HG03045 (cell line): ENCODE measurements at regions not wholly inside any gene's neighbourhood (a gene's known extent, or its start where the extent isn't known, plus 50 kb on each side); places are given as distances from the start of the nearest gene placed in this dataset.

Source experiments
- ATAC-seq: cut with Tn5 transposase; IDR thresholded peaks from one replicate; pipeline ENCODE4 v1.9.1; 2021; ENCODE audit warnings: mild to moderate bottlenecking, moderate library complexity; ENCODE audit not compliant: unreplicated experiment

DNA sequence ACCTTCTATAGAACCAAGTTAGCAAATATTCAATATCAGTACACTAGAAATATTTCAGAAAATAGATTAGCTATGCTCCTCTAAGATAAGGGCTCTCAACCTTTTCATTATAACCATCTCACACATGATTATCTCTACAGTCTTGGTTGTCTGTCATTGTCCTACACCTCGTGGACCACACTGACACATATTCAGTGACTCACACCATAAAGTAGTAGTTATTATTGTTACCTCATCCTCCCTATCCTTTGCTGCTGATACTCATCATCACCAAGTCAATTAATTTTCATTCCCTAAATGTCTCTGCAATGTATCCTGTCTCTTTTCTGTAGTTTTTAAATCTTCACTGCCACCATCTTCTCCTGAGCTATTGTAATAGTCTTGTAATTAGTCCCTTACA is 1309.2 kb upstream of the C9orf72 start:
- no peak for ATAC-seq

GRCh38 chr9:28883234-28883633 is 1310.0 kb upstream of the C9orf72 start:
- no peak for ATAC-seq

DNA sequence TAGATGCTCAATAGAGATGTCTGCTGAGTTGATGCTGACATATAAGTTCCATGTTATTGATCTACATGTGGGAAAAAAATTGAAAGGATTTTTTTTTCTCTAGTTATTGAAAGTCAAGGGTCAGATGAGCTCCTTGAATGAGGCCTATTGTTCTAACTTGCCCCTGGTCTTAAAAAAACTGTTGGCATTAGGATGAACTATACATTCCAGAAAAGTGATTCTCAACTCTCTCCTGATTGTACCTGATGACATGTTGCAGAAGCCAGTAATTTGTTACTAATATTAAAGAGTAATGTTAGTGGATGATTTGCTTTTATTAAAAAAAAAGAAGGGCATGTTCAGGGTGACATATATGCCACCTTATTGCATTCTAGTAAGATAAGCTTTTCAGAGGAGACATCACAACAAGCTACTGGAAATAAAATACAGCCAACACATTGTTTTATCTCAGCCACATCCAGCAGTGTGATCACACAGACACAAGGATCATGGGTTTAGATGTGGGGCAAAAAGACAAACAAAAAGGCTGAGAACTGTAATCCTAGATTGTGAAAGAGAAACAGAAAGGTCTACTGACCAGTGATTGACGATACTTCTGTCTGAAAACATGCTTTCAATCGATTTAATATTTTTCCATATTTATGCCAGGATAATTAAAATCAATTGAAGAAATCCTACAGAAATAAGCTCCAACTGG is 1314.1 kb upstream of the C9orf72 start:
- ATAC-seq = no peak

DNA sequence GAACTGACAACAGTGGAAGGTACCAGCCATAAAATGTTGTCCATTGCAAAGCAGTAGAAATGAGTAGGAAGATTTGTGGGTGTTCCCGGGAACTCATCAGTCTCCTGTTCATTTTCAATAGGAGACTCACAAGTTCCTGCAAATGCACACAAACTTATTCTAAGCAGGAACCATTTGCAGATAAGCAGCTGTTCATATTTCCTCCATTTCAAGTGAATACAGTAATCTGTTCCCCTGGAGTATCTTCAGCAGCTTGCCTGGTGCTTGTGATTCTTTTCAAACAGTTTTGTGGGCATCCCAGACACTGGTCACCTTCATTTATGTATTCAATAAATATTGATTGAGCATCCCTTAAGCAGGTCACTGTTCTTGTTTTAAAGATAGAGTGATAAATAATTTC is 1315.5 kb upstream of the C9orf72 start:
- ATAC-seq = no peak

DNA sequence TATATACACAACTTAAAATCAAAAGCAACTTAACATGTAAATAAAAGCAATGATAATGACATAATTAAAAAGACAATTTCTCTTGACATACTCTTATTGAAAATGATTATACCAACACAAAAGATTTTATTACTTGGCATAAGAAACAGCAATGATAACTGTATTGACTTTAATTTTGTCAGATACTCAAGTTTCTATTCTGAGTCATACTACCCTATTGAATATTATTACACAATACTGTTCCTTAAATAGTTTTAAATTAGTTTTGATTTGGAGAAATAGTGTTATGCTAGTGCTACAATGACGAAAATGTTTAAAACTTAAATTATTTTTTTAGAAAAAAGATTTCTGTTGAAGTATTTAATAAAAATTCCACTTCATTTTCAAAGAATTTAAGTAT is 1319.3 kb upstream of the C9orf72 start:
- ATAC-seq = no peak

DNA sequence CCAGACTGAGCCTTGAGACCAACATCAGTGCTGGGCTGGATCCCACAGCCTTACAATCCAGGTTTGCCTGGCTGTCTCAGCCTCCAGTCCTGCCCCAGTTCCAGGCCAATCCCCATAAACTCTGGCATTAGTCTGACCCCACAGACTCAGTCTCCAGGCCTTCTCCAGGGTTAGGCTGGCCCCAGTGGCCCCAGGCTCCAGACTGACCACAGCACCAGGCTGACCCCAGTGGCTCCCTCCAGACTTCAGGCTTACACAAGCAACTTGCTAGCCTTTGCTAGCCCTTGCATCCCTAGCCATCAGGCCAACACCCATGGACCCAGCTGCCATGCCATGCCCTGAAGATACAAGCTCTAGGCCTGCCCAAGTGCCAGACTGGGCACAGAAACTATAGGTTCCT is 1326.0 kb upstream of the C9orf72 start:
- no peak for ATAC-seq

DNA sequence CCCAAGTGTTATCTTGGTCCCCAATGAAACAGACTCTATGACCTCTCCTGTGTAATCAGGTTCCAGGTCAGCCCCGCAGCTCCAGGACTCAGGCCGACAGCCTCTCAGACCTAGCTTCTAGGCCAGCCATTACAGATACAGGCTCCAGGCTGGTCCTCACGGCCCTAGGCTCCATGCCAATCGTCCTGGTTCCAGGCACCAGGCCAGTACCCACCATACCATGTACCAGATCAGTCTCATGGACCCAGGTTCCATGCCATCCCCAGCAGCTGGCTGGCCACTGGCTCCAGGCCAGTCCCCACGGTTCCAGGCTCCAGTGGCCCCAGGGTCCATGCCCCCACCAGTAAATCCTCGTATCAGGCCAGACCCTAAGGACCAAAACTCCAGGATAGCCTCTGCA is 1326.6 kb upstream of the C9orf72 start:
- ATAC-seq = no peak

DNA sequence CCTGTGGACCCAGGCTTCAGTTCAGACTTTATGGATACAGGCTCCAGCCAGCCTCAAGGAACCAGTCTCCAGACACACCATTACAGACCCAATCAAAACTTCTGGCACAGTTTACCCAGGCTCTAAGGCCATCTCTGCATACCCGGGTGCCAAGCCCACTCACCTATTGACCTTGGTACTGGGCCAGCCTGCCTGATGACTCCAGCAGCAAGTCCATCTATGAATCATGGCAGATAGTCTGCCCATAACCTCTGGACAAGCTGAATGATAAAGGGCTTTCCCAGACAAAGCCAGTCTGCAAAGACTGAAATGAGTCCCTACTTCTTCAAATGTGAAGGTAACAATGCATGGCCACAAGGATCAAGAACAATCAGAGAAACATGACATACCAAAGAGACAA is 1327.1 kb upstream of the C9orf72 start:
- ATAC-seq = no peak

- ATAC-seq = no peak
These were observed 1336.2 kb upstream of the C9orf72 start for GRCh38 chr9:28909526-28909925.

DNA sequence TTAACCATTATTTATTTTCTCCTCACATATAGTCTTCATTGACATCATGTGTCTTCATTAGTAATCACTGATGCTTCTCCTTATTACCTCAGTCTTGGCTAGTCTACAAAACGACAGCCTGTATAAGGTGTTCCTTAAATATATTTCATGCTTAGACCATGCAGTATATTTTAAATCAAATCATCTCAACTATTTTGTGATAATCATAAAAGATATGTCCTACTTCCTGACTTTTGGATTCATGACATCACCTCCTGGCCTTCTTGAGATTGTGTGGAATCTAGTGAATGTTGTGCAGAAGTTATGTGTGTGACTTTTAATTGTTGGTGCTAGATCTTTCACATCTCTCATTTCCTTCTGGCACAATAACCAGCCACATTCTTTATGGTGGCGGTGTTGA is 1339.3 kb upstream of the C9orf72 start:
- ATAC-seq = no peak

- ATAC-seq = no peak
These were observed 1342.1 kb upstream of the C9orf72 start for GRCh38 chr9:28915202-28915930.

DNA sequence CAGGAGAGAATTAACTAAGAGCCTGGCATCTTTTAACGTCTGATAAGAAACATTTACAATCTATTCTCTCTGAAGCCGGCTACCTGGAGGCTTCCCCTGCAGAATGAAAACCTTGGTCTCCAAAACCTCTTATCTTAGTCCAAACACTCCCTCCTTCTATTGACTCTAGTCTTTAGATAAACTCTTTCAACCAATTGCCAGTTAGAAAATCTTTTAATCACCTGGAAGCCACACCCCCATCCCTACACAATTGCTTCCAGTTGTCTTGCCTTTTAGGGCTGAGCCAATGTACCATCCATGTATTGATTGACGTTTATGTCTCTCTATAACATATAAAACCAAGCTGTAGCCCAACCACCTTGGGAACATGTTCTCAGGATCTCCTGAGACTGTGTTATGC is 1343.1 kb upstream of the C9orf72 start:
- no peak for ATAC-seq

DNA sequence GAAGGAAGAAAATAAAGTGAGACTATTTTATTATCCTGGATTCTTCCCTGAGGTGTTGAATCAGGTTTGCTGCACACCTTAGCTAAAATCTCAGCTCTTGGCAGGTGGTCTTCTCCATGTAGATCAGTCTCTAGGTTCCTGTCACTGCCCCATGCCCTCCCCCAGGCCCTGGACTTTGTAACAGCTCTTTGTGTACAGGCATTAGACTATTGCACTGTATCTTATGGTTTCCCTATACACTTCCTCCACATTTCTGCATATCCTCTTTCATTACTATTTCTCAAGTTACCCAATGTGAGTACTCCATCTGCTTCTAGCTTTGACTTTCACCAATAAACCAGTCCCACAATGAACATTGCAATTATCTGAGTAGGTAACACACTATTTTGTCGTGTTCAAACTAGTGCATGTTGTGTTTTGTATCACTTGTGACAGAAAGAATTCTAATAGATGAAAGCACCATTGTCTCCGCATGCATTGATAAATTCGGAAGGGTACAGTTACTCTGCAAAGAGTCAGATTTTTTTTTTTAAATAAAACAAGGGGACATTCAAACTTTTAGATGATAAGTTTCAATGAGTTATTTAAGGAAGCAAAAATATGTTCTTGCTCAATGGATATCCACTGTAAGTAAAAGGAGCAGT is 1348.7 kb upstream of the C9orf72 start:
- ATAC-seq = no peak

DNA sequence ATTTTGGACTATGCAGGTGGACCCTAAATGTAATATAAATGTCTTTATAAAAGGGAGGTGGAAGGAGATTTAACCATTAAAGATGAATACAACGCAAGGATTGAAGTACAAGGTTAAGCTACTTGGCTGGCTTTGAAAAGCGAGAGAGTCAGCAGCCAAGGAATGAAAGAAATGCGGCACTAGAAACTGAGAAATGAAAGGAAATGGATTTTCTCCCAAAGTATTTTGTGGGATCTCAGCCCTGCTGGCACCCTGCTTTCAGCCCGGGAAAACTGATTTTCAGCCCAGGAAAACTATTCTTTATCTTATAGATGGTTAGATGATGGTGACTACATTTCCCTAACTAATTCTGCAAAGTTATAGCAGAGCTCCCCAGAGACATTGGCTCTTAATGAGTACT is 1349.6 kb upstream of the C9orf72 start:
- ATAC-seq = no peak

- no peak for ATAC-seq
These were observed 1350.1 kb upstream of the C9orf72 start for GRCh38 chr9:28923351-28923750.

- ATAC-seq = no peak
These were observed 1351.9 kb upstream of the C9orf72 start for GRCh38 chr9:28925157-28925556.

GRCh38 chr9:28926306-28926705 is 1353.0 kb upstream of the C9orf72 start:
- ATAC-seq = no peak

DNA sequence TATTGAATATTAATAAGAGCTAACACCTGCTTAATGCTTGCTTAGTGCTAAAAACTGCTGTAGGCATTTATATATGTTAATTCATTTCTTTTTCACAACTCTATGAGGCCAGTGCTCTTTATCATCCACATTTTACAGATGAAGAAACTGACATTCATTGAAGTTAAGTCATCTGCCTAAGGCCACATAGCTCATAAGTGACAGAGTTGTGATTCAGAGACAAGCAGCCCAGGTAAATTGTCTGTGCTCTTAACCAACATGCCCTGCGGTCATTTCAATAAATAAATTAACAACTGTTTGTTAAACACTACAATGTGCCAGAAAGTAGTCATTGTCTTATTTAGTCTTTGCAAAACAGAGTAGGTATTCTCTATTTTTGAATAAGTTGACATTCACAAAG is 1354.4 kb upstream of the C9orf72 start:
- no peak for ATAC-seq

DNA sequence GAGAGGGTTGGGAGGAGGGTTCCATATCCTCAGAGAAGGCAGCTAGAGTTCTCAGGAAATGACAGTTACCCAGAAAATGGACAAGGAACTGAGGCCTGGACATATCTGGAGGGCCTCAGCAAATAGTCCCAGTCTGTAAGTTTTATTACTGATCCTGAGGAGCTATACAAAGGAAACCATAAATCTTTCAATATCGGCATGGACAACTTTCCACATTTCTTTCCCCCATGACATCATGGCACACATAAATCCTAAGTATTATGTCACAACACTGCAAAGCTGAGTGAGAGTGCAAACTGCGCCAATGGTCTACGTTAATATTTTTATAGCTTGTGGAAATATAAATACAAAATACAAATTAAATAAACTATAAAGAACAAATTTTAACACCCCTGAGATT is 1356.2 kb upstream of the C9orf72 start:
- no peak for ATAC-seq

GRCh38 chr9:28930766-28931165 is 1357.5 kb upstream of the C9orf72 start:
- no peak for ATAC-seq

GRCh38 chr9:28934111-28934510 is 1360.8 kb upstream of the C9orf72 start:
- no peak for ATAC-seq

- ATAC-seq = no peak
These were observed 1365.7 kb upstream of the C9orf72 start for GRCh38 chr9:28938981-28939380.
